ENCODE measurements at regions not wholly inside any gene's neighbourhood (a gene's known extent, or its start where the extent isn't known, plus 50 kb on each side); places are given as distances from the start of the nearest gene placed in this dataset.

DNA sequence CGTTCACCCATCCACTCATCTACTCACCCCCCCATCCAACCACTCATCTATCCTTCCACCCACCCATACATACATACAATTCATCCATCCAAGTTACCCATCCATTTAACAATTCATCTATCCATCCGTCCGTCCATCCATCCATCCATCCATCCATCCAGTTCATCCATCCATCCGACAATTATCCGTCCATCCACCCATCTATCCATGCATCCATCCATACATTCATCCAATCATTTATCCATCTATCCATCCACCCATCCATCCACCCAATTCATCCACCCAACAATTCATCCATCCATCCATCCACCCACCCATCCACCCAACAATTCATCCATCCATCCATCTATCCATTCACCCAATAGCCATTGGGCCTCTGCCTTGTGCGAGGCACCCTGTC is 173.2 kb upstream of the MVB12B start:
- no peaks in the 10 kb centered on the region for H3K9me2 ChIP-seq (ENCODE audit: insufficient read depth, low read length)
- H2AFZ ChIP-seq (ENCODE audit: low read depth, low read length): no peak overlapping the region
- H3K79me2 ChIP-seq (replicated peaks; ENCODE audit: insufficient read depth, low read length): no peaks in the 10 kb centered on the region
- H3K9me3 ChIP-seq (ENCODE audit: low read length): no peaks in the 10 kb centered on the region
- H3K36me3 ChIP-seq (ENCODE audit: insufficient read depth, low read length): no peaks in the 10 kb centered on the region
- H3K4me3 ChIP-seq (ENCODE audit: low read length): no peak overlapping the region
- no peaks in the 10 kb centered on the region for H3K27me3 ChIP-seq (ENCODE audit: insufficient read depth, low read depth, low read length)
- H4K20me1 ChIP-seq (ENCODE audit: insufficient read depth): no peaks in the 10 kb centered on the region
- H3K4me2 ChIP-seq (ENCODE audit: low read length): no peak overlapping the region
- H3K9ac ChIP-seq (ENCODE audit: low read length): no peak overlapping the region
- H3K27ac ChIP-seq (ENCODE audit: low read length): no peak overlapping the region
- TF ChIP-seq RAD21 (conservative IDR thresholded peaks at IDR 0.05) (no peak), EZH2 (IDR thresholded peaks at IDR 0.05; ENCODE audit: borderline replicate concordance, insufficient read depth, low read length, poor library complexity, severe bottlenecking) (no peak), EP300 (conservative IDR thresholded peaks at IDR 0.05; ENCODE audit: poor library complexity, severe bottlenecking) (no peak), POLR2AphosphoS5 (IDR thresholded peaks at IDR 0.05) (no peak), SMC3 (conservative IDR thresholded peaks at IDR 0.05; ENCODE audit: poor library complexity) (no peak), TAF1 (IDR thresholded peaks at IDR 0.05; ENCODE audit: low read depth) (no peak), MXI1 (conservative IDR thresholded peaks at IDR 0.05; ENCODE audit: poor library complexity, severe bottlenecking) (no peak)
- TF ChIP-seq, protein P1, sequence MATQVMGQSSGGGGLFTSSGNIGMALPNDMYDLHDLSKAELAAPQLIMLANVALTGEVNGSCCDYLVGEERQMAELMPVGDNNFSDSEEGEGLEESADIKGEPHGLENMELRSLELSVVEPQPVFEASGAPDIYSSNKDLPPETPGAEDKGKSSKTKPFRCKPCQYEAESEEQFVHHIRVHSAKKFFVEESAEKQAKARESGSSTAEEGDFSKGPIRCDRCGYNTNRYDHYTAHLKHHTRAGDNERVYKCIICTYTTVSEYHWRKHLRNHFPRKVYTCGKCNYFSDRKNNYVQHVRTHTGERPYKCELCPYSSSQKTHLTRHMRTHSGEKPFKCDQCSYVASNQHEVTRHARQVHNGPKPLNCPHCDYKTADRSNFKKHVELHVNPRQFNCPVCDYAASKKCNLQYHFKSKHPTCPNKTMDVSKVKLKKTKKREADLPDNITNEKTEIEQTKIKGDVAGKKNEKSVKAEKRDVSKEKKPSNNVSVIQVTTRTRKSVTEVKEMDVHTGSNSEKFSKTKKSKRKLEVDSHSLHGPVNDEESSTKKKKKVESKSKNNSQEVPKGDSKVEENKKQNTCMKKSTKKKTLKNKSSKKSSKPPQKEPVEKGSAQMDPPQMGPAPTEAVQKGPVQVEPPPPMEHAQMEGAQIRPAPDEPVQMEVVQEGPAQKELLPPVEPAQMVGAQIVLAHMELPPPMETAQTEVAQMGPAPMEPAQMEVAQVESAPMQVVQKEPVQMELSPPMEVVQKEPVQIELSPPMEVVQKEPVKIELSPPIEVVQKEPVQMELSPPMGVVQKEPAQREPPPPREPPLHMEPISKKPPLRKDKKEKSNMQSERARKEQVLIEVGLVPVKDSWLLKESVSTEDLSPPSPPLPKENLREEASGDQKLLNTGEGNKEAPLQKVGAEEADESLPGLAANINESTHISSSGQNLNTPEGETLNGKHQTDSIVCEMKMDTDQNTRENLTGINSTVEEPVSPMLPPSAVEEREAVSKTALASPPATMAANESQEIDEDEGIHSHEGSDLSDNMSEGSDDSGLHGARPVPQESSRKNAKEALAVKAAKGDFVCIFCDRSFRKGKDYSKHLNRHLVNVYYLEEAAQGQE (IDR thresholded peaks at IDR 0.05; ENCODE audit: borderline replicate concordance): no peak
- TF ChIP-seq, protein P2, sequence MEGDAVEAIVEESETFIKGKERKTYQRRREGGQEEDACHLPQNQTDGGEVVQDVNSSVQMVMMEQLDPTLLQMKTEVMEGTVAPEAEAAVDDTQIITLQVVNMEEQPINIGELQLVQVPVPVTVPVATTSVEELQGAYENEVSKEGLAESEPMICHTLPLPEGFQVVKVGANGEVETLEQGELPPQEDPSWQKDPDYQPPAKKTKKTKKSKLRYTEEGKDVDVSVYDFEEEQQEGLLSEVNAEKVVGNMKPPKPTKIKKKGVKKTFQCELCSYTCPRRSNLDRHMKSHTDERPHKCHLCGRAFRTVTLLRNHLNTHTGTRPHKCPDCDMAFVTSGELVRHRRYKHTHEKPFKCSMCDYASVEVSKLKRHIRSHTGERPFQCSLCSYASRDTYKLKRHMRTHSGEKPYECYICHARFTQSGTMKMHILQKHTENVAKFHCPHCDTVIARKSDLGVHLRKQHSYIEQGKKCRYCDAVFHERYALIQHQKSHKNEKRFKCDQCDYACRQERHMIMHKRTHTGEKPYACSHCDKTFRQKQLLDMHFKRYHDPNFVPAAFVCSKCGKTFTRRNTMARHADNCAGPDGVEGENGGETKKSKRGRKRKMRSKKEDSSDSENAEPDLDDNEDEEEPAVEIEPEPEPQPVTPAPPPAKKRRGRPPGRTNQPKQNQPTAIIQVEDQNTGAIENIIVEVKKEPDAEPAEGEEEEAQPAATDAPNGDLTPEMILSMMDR (IDR thresholded peaks at IDR 0.05; ENCODE audit: poor library complexity, severe bottlenecking): no peak
- H3F3A ChIP-seq (ENCODE audit: insufficient read depth, low read length, poor library complexity, severe bottlenecking): peaks cover 10% of the 10 kb centered on the region

DNA sequence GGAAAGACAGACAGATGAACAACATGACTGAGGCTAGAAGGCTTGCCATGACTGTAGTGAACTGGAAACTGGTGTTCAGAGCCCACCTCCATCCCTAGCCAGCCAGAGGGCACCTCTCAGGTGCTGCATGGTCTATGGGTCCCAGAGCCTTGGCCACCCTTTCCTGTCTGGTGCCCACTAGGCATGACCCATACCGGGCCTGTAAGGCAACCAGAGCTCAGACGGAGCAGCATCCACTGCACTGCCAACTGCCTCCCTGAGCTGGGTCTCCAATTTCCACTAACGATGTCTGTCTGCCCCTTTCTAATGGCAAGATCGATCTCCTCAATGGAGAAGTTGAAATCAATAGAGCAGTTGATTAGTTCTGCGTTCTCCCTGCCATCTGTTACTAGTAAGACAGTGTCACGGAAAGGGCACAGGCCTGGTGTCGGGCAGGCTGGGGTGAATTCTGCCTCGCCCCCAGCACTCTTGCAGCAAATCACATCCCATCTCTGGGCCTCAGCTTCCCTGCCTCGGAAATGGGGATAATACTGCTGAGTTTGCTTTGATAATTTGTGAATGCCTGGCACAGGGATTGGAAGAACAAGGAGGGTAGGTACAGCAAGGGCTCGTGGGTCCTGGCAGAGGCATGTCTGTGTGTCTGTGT is 172.3 kb upstream of the MVB12B start:
- H3K4me2 ChIP-seq (ENCODE audit: low read length): no peak overlapping the region
- peak overlapping the region; percentile 28 for H3K9ac ChIP-seq (ENCODE audit: low read length)
- H3K36me3 ChIP-seq (ENCODE audit: insufficient read depth, low read length): no peaks in the 10 kb centered on the region
- H2AFZ ChIP-seq (ENCODE audit: low read depth, low read length): no peak overlapping the region
- H3K27ac ChIP-seq (ENCODE audit: low read length): peak overlapping the region; percentile 97
- no peaks in the 10 kb centered on the region for H3K9me2 ChIP-seq (ENCODE audit: insufficient read depth, low read length)
- no peaks in the 10 kb centered on the region for H4K20me1 ChIP-seq (ENCODE audit: insufficient read depth)
- H3K27me3 ChIP-seq (ENCODE audit: insufficient read depth, low read depth, low read length): no peaks in the 10 kb centered on the region
- no peaks in the 10 kb centered on the region for H3K79me2 ChIP-seq (replicated peaks; ENCODE audit: insufficient read depth, low read length)
- no peak for TF ChIP-seq EP300 (conservative IDR thresholded peaks at IDR 0.05; ENCODE audit: poor library complexity, severe bottlenecking)
- no peak for TF ChIP-seq MXI1 (conservative IDR thresholded peaks at IDR 0.05; ENCODE audit: poor library complexity, severe bottlenecking)
- TF ChIP-seq EZH2 (IDR thresholded peaks at IDR 0.05; ENCODE audit: borderline replicate concordance, insufficient read depth, low read length, poor library complexity, severe bottlenecking): no peak
- no peak for TF ChIP-seq RAD21 (conservative IDR thresholded peaks at IDR 0.05)
- no peak for TF ChIP-seq TAF1 (IDR thresholded peaks at IDR 0.05; ENCODE audit: low read depth)
- no peak for TF ChIP-seq SMC3 (conservative IDR thresholded peaks at IDR 0.05; ENCODE audit: poor library complexity)
- TF ChIP-seq POLR2AphosphoS5 (IDR thresholded peaks at IDR 0.05): no peak
- TF ChIP-seq, protein P1 (IDR thresholded peaks at IDR 0.05; ENCODE audit: borderline replicate concordance): no peak
- TF ChIP-seq, protein P2 (IDR thresholded peaks at IDR 0.05; ENCODE audit: poor library complexity, severe bottlenecking): no peak
- H3K9me3 ChIP-seq (ENCODE audit: low read length): no peaks in the 10 kb centered on the region
- H3F3A ChIP-seq (ENCODE audit: insufficient read depth, low read length, poor library complexity, severe bottlenecking): peaks cover 12% of the 10 kb centered on the region
- no peak overlapping the region for H3K4me3 ChIP-seq (ENCODE audit: low read length)
